ENCODE measurements at regions not wholly inside any gene's neighbourhood (a gene's known extent, or its start where the extent isn't known, plus 50 kb on each side); places are given as distances from the start of the nearest gene placed in this dataset.

GRCh38 chr16:80356365-80356764 lies 184.4 kb upstream of the DYNLRB2 start:
- DNase-seq (ENCODE audit: low spot score): no peak

GRCh38 chr16:80355335-80355734 lies 185.5 kb upstream of the DYNLRB2 start:
- DNase-seq (ENCODE audit: low spot score): no peak

DNA sequence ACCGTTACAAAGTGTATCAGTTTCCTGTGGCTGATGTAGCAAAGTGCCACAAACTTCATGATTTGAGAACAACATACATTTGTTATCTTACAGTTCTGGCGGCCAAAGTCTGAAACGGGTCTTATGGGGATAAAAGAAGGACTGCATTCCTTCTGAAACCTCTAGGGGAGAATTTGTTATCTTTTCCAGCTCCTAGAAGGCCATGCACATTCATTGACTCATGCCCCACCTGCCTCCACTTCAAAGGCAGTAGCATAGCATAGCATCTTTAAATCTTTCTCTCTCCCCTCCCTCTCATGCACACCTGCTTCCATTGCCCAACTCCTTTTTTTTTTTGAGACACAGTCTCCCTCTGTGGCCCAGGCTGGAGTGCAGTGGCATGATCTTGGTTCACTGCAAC lies 190.7 kb upstream of the DYNLRB2 start:
- DNase-seq (ENCODE audit: low spot score): no peak

DNA sequence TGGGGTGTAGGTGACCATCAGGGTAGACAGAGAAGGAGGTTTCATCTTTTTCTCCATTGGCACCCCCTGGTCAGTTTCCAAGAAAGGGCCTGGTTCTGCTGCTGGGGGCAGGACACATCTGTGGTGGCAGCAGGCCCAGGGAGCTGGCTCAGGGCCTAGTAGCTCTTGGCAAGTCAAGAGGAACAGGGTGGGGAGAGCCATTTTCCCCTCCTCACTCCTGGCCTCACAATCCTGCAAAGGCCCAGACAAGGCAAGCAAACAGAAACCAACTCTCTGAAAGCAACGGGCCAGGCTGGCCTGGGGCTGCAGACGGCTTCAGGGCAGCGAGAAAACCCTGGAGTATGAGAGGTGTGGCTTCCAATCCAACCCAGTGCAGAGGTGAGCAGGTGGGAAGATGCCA lies 192.9 kb upstream of the DYNLRB2 start:
- no peak for DNase-seq (ENCODE audit: low spot score)

- no peak for DNase-seq (ENCODE audit: low spot score)
These were observed 193.8 kb upstream of the DYNLRB2 start for GRCh38 chr16:80347002-80347401.

DNA sequence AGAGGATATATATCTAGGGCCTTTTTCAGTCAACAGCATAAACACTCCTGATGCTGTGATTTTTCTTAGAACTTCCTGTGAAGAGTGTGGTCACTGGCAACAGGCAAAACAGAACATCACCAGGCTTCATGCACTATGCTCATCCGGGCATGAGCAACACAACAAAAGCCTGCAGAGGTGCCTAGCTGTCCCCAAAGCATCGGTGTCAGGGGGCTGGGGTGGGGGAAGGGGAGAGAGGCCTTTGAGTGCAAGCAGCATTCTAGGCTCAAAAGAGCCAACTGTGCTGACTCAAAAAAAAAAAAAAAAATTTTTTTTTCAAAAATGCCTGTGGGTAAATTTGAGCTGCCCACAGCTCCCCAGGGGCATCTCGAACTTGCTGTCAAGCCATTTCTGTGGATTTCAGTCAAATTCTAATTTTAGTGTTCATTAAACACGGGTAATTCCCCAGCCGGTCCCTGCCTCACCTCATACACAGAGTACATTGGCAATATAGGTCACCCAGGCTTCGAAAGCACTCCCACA lies 194.6 kb upstream of the DYNLRB2 start:
- DNase-seq (ENCODE audit: low spot score): no peak

DNA sequence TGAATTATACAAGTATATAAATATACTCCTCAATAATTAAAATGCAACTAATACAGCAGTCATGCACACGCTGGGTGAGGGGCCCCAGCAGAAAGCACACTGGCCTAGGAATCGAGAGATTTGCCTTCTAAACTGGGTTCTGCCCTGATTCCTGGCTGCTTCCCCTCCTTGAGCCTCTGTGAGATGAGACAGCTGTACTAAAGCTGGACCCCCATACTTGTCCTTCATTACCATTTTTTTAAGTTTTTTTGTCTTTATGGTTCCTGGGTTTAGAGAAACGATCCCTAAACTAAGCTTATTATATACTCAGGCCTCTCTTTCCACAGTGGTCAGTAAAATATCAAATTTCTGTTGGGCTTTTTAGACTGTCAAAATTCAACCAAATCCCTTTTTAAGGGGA lies 195.1 kb upstream of the DYNLRB2 start:
- DNase-seq (ENCODE audit: low spot score): no peak

- DNase-seq (ENCODE audit: low spot score): no peak
These were observed 196.2 kb upstream of the DYNLRB2 start for GRCh38 chr16:80344570-80344969.

GRCh38 chr16:80341263-80341662 lies 199.5 kb upstream of the DYNLRB2 start:
- no peak for DNase-seq (ENCODE audit: low spot score)

- no peak for DNase-seq (ENCODE audit: low spot score)
These were observed 203.0 kb upstream of the DYNLRB2 start for GRCh38 chr16:80337786-80338185.

DNA sequence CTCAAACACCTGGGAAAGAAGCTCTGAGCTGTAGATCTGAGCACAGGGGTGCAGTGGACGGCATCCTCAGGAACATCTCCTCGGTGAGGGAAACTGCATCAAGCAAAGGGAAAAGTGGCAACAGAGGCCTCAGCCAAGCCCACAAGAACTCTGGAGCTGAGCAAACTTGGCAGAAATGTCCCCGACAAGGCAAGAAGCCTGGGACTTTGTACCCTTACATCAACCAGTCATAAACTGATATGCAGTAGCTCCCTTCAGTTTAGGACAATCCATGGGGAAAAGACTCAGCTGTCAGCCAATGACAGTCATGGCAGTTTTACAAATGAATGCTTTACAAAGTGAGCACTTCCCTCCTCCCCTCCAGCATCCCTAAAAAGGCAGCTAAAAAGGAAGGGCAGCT lies 210.0 kb upstream of the DYNLRB2 start:
- no peak for DNase-seq (ENCODE audit: low spot score)

DNA sequence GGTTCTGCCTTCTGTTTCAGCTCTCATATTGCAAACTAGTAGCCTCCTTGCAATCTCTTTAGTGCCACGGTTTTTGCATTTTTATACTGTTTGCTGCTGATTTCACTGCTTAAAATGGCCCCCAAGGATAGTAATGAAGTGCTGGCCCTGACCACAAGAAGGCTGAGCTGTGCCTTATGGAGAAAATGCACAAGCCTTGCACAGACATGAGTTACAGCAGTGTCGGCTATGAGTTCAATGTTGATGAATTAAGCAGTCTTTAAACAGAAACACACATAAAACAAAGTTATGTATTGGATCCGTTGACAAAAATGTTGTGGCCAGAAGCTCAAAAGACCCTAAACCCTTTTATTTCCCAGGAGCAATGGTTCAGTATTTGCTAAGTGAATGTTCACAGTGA lies 210.6 kb upstream of the DYNLRB2 start:
- no peak for DNase-seq (ENCODE audit: low spot score)

- DNase-seq (ENCODE audit: low spot score): no peak
These were observed 213.1 kb upstream of the DYNLRB2 start for GRCh38 chr16:80327740-80328139.

GRCh38 chr16:80324371-80324770 lies 216.4 kb upstream of the DYNLRB2 start:
- DNase-seq (ENCODE audit: low spot score): no peak

DNA sequence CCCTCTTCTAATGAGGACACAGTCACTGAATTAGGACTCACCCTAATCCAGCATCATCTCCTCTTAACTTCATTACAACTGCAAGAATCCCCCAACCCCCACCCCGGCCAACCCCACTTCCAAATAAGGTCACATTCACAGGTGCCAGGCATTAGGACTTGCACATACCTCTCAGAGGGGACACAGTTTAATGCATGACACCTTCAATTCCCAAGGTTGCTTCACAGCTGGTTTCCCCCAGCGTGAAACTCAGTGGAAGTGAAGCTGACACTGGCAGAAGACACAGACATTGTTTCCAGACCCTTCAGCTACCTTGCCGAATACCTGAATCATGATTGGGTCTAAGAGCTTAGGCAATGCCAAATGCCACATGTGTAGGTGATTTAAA lies 217.0 kb upstream of the DYNLRB2 start:
- no peak for DNase-seq (ENCODE audit: low spot score)

GRCh38 chr16:80323187-80323807 lies 217.5 kb upstream of the DYNLRB2 start:
- no peak for DNase-seq (ENCODE audit: low spot score)

GRCh38 chr16:80319181-80319580 lies 221.6 kb upstream of the DYNLRB2 start:
- no peak for DNase-seq (ENCODE audit: low spot score)

DNA sequence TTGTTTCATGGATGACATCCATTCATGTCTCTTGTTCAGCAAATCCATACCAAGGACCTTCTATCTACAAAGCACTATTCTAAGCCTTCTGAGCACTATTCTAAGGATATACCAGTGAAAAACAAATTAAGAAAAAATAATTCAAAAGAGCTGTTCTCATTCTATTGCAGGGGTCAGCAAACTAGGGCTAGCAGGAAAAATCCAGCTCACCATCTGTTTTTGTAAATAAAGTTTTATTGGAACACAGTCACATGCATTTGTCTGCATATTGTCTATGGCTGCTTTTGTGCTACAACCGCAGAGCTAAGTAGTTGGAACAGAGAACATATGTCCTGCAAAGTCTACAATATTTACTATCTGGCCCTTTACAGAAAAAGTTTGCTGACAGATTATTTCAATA lies 222.7 kb upstream of the DYNLRB2 start:
- DNase-seq (ENCODE audit: low spot score): no peak

DNA sequence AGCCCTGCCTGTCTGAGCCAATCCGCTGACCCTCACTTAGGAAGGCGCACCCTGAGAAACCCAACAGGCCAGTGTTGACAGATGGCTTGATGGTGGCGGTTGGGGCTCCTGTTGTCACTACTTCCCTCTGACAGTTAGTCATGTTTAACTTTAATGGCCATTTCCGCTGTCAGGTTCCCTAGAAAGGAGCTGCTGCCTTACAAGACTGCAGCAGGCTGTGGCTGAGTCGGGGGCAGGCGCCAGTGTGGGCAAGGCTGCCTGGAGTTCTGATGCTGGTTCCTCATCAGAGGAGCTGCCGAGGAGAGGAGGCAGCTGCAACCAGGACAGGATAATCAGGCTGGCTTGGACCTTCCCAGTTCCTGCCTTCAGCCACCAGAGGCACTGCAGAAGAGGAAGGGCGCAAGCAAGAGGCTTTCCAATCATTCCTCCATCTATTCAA lies 223.2 kb upstream of the DYNLRB2 start:
- DNase-seq (ENCODE audit: low spot score): no peak

DNA sequence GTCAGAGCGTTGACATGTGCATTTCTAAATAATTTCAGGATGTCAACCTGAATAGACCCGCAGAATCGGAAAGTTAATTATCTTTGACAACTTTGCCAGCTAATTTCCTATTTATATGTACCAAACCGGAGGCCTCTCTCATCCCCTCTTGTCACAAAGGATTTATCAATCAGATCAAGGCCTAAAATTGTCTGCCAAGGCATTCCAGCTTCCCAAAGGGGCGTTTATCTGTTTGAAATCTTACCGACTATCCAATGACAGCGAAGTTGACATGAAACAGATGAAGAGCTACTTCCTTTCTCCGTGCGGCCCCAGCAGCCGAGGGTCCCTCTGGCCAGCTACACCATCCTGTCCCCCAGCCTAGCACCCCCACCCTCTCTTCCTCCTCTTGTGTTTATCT lies 223.7 kb upstream of the DYNLRB2 start:
- DNase-seq (ENCODE audit: low spot score): no peak

- DNase-seq (ENCODE audit: low spot score): no peak
These were observed 226.8 kb upstream of the DYNLRB2 start for GRCh38 chr16:80314042-80314441.

- no peak for DNase-seq (ENCODE audit: low spot score)
These were observed 231.6 kb upstream of the DYNLRB2 start for GRCh38 chr16:80309178-80309577.

DNA sequence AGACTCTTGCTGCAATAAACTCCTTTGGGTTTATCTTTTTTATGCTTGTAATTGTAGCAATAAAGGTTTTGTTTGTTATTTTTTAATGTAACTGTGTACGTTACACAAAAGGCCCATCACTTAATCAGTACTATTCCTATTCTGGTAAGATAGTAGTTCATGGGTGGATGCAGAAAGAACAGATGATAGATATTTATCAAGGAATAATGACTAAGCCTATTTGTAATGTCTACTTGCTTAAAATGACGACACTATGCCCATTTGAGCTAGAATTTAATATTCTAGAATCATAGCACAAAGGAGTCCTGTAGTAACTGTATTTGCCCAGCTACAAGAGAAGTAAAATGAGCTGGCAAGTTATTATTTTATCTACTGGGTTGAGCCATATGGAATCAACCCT lies 235.4 kb upstream of the DYNLRB2 start:
- no peak for DNase-seq (ENCODE audit: low spot score)

- no peak for DNase-seq (ENCODE audit: low spot score)
These were observed 237.1 kb upstream of the DYNLRB2 start for GRCh38 chr16:80303691-80304090.

GRCh38 chr16:80300876-80301275 lies 239.9 kb upstream of the DYNLRB2 start:
- DNase-seq (ENCODE audit: low spot score): no peak
